NOMO-1 treated with DMSO at 0.1 percent for 48 hours (cell line): ENCODE measurements at regions not wholly inside any gene's neighbourhood (a gene's known extent, or its start where the extent isn't known, plus 50 kb on each side); places are given as distances from the start of the nearest gene placed in this dataset.
"Not testable (repeated sequence)": the region's sequence is repeated elsewhere in the genome, so short reads cannot be mapped to it uniquely, and the experiment has no call there.

Source experiments
- DNase-seq: peaks from one replicate; lab custom pipeline; 2025; ENCODE audit not compliant: unreplicated experiment; lab: John Stamatoyannopoulos, UW

DNA sequence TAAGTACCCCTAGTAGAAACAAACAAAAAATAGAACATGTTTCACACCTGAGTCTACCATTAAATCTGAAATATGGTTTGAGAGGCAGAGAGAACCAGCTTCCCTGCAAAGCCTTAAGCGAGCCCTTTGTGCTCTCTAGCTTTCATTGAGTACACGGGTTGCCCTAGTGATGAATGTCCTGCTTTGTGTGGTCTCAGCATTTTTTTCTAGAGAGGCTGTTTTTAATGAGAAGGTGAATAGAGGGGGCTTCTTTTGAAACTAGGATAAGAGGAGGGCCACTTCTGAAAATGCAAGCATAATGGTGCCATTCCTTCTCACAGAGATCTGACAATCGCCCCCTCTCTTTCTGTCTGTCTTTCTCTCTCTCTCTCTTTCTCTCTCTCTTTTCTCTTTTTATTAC is 131.3 kb downstream of the MACIR start:
- no peak for DNase-seq

DNA sequence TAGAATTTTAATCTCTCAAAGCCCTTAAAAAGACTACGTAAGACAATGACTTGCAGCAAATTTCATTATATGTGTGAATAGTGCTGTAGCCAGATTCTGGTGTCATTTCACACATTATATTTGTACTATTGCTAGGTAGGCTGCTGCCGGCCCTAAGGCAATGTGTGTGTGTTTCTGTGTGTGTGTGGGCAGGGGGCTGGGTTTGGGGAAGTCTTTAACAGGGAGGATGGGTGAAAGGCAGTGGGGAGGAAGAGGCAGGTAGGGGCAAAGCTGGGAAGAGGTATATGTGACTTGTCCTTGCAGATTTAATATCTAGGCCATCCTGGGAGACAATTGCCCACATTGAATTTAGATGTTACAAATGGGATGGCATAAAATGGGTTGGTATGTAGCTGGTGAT is 130.8 kb downstream of the MACIR start:
- DNase-seq: no peak

- no peak for DNase-seq
These were observed 127.2 kb downstream of the MACIR start for GRCh38 chr5:103385722-103386121.

DNA sequence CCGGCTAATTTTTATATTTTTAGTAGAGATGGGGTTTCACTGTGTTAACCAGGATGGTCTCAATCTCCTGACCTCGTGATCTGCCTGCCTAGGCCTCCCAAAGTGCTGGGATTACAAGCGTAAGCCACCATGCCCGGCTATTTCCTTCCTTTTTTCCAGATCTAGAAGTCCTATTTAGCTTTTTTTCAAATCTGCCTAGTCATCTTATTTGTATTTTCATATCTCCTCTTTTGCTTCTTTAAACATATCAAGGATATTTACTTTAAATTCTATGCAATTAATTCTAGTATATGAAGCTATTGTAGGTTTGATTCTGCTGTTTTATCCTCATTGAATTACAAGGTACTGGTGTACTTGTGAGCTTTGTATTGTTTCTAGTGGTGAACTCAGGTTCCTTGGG is 119.1 kb downstream of the MACIR start:
- DNase-seq: not testable (repeated sequence)

DNA sequence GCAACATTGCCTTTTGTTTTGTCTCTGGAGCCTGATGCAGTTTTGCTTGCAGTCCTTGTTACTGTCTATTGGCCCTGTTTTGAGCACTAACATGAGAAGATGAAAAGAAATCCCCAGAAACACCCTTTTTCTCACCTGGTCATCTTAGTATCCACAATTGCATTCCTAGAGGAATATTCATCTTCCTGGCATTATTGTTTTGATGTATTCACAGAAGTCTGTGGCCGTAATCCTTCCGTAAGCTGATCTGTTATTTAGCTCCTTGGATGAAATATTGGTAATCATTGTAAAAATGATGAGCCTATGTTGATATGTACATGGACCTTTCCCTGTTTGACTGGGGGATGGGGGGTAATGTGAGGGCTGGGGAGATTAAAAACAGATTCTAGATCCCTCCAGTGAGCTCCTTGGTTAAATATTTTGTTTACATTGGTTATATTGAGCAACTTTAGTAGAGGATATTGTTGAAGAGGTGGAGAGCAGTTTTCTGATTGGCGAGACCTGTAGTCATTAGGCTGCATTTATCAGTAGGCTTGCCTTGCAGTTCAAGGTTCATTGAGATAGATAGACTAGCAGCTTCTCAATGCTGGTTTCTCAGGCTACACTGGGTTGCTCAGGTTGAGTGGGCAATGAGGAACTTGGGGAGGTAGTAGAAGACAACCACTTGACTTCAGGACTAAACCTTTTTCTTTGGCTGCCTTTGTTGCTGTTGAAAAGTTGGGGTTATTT is 117.5 kb downstream of the MACIR start:
- DNase-seq: no peak

DNA sequence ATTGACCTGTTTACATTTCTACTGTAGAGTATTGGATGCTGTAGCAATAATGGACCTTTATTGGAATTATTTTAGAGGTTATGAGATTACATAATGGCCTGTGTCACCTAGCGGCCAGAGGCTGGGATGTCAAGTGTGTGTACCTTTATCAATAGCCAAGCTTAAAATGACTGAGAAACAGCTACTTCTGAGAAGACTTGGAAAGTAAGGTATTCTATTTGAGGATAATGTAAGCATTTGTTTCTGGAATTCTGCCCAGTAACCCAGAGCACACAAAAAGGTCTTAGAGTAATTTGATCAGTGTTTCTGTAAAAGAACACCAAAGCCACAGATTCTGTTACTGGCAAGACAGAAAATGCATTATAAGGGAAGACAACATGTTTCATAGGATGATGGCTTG is 116.8 kb downstream of the MACIR start:
- DNase-seq: no peak

DNA sequence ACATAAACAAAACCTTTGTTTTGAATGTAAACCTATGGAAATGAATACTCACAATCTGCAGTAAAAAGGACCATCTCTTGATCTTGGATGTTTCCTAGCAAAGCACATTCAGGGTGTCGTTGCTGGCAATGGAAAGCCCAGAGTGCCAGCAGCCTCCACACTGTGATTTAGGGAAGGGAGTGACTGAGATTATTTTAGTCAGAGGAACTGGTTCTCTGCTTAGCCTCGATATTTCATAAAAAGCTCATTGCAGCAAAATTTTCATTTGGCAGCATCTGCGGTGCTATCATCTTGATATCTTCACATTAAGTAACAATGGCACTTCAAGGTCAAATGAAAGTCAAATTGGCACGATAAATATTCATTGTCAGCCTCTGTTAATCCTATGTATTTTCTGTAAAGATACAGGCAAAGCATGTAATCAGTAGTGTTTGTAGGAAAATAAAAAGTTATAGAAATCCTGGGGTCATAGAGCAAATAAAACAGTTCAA is 116.0 kb downstream of the MACIR start:
- DNase-seq: no peak

GRCh38 chr5:103373597-103374472 is 115.3 kb downstream of the MACIR start:
- no peak for DNase-seq

DNA sequence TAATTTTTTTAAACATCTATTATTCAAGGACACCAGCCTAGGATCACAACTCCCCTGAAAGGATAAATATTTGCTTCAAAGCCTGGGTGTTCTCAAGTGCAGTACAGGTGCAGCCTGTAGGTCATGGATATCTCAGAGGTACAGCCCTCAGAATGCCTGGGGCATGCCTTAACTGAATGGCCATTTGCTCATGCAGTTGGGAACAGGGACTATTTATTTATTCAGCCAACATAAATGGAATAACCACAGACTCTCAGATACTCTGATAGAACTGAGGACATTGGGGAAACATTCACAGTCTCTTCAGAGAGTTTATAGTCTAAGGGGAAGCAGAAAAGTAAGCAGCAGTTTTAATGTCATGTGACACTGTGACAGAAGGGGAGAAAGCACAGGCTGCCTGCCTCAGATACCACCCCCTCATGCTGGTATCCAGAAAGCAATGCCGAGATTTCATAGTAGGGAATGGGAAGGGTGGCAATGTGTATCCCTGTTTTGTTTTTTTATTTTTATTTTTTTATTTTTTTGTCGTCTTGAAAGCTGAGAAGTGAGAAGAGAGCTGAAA is 112.6 kb downstream of the MACIR start:
- no peak for DNase-seq

- DNase-seq: no peak
These were observed 110.9 kb downstream of the MACIR start for GRCh38 chr5:103369125-103370120.

- no peak for DNase-seq
These were observed 109.1 kb downstream of the MACIR start for GRCh38 chr5:103367702-103368101.

DNA sequence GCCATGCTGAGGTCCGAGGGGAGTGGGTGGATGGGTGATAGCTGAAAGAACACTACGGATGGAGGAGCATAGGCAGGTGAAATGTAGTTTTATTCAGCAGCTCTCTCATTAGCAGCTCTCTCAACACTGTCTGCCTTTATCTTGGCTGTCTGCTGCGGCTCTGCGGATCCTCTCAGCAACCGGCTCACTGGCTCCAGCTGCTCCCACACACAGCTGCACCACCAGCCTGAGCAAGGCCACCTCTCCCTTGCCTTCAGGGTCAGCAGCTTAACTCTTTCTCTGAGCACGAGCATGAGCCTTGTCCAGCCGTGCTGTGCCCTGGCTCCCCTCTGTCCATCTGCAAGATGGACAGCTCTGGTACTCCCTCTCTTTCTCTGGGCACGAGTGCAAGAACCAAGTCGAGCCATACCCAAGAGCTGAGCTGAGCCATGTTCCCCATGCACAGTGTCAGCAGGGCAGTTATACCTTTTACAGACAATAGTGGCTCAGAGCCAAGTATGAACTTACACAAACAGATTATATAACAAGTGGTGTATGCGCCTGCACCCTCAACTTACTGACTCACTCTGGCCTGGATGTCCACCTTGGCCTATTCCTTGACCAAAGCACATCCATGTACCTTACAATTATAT is 108.5 kb downstream of the MACIR start:
- no peak for DNase-seq

- DNase-seq: no peak
These were observed 105.5 kb downstream of the MACIR start for GRCh38 chr5:103364074-103364473.

DNA sequence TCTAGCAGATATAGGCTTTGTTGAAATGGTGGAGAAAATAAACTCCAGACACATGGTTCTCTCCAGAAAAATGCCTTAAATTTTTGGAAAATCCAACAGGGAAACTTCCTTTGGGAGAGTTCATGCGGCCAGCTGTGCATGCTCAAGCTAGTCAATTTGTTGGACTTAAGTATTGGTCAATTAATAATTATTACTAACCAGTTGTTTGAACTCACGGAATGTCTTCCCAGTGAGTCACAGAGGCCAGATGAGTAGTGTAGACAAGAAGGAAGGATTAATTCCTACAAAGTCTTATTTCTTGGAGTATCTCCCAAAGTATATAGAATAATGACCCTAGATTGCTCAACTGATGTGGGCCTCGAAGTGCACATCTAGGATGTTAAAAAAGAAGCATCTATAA is 103.6 kb downstream of the MACIR start:
- no peak for DNase-seq

- DNase-seq: no peak
These were observed 101.9 kb downstream of the MACIR start for GRCh38 chr5:103360475-103360874.

DNA sequence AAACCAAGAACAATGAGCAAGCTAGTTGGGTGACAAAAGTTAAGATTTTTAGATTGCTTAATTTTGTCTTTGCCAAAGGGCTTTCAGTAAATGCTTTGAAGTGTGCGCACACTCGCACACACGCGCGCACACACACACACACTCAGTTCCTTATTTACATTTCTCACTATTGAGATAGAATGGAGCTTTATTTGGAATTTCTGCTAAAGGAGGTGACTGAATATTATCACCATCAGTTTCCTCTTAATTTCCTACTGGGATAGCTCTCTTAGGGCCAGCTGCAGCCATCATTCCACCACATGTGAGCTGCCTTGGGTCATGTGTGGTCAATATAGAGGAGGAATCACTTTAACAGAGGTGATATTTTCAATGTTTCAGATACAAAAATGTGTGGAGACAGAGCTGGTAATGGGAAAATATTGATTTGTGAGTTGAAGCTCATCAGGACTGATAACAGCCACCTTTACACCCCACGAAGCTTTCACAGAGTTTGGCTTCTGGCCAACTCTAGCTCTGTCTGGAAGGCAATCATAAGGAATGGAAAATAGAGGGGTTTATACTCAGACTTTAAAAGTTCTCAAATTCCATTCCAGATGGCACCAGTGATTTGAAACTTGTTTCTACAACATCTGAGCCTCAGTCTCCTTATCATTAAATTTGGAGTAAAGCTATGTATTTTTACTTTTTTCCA is 99.9 kb downstream of the MACIR start:
- no peak for DNase-seq

DNA sequence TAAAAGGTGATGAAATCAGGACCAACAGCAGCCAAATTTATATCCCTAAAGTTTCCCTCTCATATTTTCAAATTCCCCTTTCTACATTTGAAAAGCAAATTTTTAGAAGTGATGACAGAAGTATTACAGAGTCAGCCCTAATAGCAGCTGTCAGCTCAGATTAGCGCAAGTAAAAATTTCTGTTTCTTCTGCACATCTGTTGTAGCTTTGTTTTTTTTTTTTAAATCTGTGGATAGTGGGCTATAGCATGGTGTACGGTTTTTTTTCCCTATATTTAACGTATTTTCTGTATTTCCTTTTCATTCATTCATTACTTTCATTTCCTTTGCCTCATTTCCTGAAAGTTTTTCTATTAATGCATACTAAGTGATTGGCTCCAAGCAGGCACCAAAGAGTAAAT is 99.1 kb downstream of the MACIR start:
- DNase-seq: no peak

DNA sequence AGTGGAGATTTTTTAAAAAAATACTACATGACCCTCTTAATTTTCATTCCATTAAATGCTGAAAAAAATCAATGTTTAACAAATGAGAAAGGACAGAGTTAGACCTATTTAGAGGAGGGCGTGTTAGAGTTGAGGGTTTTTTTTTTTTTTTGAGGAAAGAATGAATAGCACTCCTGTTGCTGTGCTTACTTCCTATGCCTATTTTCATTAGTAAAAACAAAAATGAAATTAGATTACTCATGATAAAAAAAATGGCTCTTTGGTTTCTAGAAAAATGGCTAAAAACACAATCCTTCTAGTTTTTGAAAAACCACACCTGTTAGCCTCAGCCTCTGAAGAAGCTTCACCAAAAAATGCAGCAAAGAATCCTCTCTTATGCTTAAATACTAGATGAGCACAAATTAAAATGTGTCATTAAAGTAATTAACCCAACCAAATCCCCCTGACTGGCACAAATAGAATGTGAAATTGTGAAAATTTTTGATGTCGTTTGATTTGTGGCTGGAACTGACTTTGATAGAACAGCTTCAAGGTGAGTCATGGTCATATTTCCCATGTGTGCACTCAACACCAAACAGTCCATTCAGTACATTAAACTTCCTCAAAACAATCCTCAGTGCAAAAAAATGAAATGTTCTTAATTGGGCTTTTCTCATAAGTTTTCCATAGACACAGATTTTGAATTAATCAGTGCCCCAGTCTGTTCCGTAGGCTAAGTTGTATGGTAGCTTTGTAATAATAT is 98.0 kb downstream of the MACIR start:
- no peak for DNase-seq

DNA sequence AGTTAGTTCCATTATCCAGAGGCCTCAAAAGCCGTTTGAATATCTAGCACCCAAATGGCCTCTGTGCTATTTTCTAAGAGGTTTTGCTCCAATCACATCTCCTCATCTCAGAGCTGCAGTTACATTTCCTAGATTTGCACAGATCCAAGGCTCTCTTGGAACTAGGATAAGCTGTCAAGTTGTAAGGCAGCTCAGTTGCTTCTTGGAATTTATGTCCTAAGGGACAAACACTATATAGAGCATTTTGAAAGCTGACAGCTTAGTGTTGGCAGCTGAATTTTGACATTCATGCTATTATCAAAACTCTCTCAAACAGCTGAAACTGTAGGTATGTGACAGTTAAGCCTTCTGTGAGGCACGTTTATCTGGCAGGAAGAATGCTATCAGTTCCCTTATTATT is 97.0 kb downstream of the MACIR start:
- DNase-seq: no peak
